ENCODE measurements at regions not wholly inside any gene's neighbourhood (a gene's known extent, or its start where the extent isn't known, plus 50 kb on each side); places are given as distances from the start of the nearest gene placed in this dataset.

DNA sequence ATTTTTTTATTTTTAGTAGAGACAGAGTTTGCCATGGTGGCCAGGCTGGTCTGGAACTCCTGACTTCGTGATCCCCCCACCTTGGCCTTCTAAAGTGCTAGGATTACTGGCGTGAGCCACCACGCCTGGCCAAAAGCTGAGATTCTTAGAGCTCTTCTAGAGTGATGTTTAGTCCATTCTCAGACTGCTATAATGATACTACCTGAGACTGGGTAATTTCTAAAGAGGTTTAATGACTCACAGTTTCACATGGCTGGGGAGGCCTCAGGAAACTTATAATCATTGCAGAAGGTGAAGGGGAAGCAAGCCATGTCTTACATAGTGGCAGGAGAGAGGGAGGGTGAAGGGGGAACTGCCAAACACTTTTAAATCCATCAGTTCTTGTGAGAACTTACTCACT lies 1804.9 kb upstream of the LRRTM1 start:
- TF ChIP-seq, protein P1, sequence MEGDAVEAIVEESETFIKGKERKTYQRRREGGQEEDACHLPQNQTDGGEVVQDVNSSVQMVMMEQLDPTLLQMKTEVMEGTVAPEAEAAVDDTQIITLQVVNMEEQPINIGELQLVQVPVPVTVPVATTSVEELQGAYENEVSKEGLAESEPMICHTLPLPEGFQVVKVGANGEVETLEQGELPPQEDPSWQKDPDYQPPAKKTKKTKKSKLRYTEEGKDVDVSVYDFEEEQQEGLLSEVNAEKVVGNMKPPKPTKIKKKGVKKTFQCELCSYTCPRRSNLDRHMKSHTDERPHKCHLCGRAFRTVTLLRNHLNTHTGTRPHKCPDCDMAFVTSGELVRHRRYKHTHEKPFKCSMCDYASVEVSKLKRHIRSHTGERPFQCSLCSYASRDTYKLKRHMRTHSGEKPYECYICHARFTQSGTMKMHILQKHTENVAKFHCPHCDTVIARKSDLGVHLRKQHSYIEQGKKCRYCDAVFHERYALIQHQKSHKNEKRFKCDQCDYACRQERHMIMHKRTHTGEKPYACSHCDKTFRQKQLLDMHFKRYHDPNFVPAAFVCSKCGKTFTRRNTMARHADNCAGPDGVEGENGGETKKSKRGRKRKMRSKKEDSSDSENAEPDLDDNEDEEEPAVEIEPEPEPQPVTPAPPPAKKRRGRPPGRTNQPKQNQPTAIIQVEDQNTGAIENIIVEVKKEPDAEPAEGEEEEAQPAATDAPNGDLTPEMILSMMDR (IDR thresholded peaks at IDR 0.05; ENCODE audit: insufficient read depth, low read length, poor library complexity, severe bottlenecking) = no peak
- no peak for TF ChIP-seq EZH2phosphoT487 (conservative IDR thresholded peaks at IDR 0.05; ENCODE audit: low read length)
- Histone ChIP-seq H3K9me3 (ENCODE audit: insufficient read depth, low read length) (no peaks in the 10 kb centered on the region), H3K36me3 (ENCODE audit: low read length) (no peaks in the 10 kb centered on the region), H3F3A (ENCODE audit: insufficient read depth) (no peaks in the 10 kb centered on the region), H3K79me2 (ENCODE audit: insufficient read depth, low read length) (no peaks in the 10 kb centered on the region), H3K27ac (ENCODE audit: low read depth, low read length) (no peak overlapping the region), H3K27me3 (ENCODE audit: low read length) (no peaks in the 10 kb centered on the region), H3K9ac (ENCODE audit: low read length) (no peak overlapping the region), H3K4me2 (ENCODE audit: low read depth, low read length, poor library complexity, severe bottlenecking) (no peak overlapping the region), H3K4me3 (ENCODE audit: insufficient read depth, low read length, poor library complexity, severe bottlenecking) (no peak overlapping the region), H3K9me2 (replicated peaks; ENCODE audit: insufficient read depth, low read length) (no peaks in the 10 kb centered on the region), H4K20me1 (ENCODE audit: low read depth, low read length) (no peaks in the 10 kb centered on the region), H2AFZ (ENCODE audit: low read depth, low read length, severe bottlenecking) (no peak overlapping the region)

DNA sequence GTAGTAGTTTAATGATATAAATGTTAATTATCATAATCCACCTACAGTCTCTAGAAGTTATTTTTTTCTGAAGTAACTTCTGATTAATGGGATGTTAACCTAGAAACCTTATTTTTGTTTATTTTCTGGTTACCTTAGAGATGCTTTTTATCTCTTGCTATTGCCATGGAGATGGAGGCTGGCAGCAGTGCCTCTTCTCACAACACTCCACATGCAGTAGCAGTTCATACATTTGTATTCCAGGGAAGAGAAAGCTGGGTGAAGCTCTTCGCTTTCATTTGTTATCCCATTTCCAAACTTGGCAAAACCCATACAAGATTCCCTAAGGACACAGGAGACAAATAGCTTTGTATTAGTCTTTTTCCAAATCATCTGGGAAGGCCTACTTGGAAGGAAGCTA lies 1794.1 kb upstream of the LRRTM1 start:
- TF ChIP-seq, protein P1 (IDR thresholded peaks at IDR 0.05; ENCODE audit: insufficient read depth, low read length, poor library complexity, severe bottlenecking) = no peak
- TF ChIP-seq EZH2phosphoT487 (conservative IDR thresholded peaks at IDR 0.05; ENCODE audit: low read length) = no peak
- H3K9ac ChIP-seq (ENCODE audit: low read length) = no peak overlapping the region
- no peak overlapping the region for H3K4me2 ChIP-seq (ENCODE audit: low read depth, low read length, poor library complexity, severe bottlenecking)
- no peak overlapping the region for H3K27ac ChIP-seq (ENCODE audit: low read depth, low read length)
- no peaks in the 10 kb centered on the region for H4K20me1 ChIP-seq (ENCODE audit: low read depth, low read length)
- no peaks in the 10 kb centered on the region for H3K9me3 ChIP-seq (ENCODE audit: insufficient read depth, low read length)
- no peak overlapping the region for H2AFZ ChIP-seq (ENCODE audit: low read depth, low read length, severe bottlenecking)
- no peak overlapping the region for H3K4me3 ChIP-seq (ENCODE audit: insufficient read depth, low read length, poor library complexity, severe bottlenecking)
- H3K36me3 ChIP-seq (ENCODE audit: low read length) = no peaks in the 10 kb centered on the region
- no peaks in the 10 kb centered on the region for H3F3A ChIP-seq (ENCODE audit: insufficient read depth)
- no peaks in the 10 kb centered on the region for H3K9me2 ChIP-seq (replicated peaks; ENCODE audit: insufficient read depth, low read length)
- H3K79me2 ChIP-seq (ENCODE audit: insufficient read depth, low read length) = no peaks in the 10 kb centered on the region
- no peaks in the 10 kb centered on the region for H3K27me3 ChIP-seq (ENCODE audit: low read length)

DNA sequence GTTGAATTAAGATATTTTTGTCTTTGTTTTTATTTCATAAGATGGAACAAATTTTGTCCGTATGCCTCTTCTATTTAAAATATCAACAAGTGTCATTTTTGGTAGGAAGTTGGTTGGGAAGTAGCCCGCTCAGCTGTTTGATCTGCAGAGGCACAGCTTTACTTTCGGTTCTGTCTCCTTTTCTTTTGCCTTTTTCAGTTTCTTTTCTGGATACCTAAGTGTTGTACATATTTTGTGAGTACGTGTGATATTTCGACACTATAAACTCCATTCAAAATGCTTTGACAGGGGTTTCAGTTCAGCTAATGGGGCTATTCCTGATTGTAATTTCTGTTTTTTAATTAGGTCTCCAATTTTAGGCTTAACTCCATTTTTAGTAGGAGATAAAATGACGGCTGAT lies 1785.0 kb upstream of the LRRTM1 start:
- Histone ChIP-seq H3K27me3 (ENCODE audit: low read length) (no peaks in the 10 kb centered on the region), H3K9me2 (replicated peaks; ENCODE audit: insufficient read depth, low read length) (no peaks in the 10 kb centered on the region), H3K9me3 (ENCODE audit: insufficient read depth, low read length) (no peaks in the 10 kb centered on the region; the same call in 1 of the 2 replicates), H3K79me2 (ENCODE audit: insufficient read depth, low read length) (no peaks in the 10 kb centered on the region), H3K4me2 (ENCODE audit: low read depth, low read length, poor library complexity, severe bottlenecking) (no peak overlapping the region), H4K20me1 (ENCODE audit: low read depth, low read length) (no peaks in the 10 kb centered on the region), H3K36me3 (ENCODE audit: low read length) (no peaks in the 10 kb centered on the region), H3K4me3 (ENCODE audit: insufficient read depth, low read length, poor library complexity, severe bottlenecking) (no peak overlapping the region), H3K27ac (ENCODE audit: low read depth, low read length) (no peak overlapping the region), H3F3A (ENCODE audit: insufficient read depth) (no peaks in the 10 kb centered on the region), H3K9ac (ENCODE audit: low read length) (no peak overlapping the region), H2AFZ (ENCODE audit: low read depth, low read length, severe bottlenecking) (no peak overlapping the region)
- TF ChIP-seq, protein P1 (IDR thresholded peaks at IDR 0.05; ENCODE audit: insufficient read depth, low read length, poor library complexity, severe bottlenecking) = no peak
- no peak for TF ChIP-seq EZH2phosphoT487 (conservative IDR thresholded peaks at IDR 0.05; ENCODE audit: low read length)

Data from SU-DHL-6 (cell line).